Gastrocnemius medialis (tissue), 4 donors: ENCODE measurements at regions not wholly inside any gene's neighbourhood (a gene's known extent, or its start where the extent isn't known, plus 50 kb on each side); places are given as distances from the start of the nearest gene placed in this dataset.

Experiments used
- CTCF ChIP-seq, 5 experiments: fragments of 450-650 bp in 3 of 5; fragments of 200-600 bp in 2 of 5; sonication (generic) in 2 of 5; IDR thresholded peaks in 4 of 5; conservative IDR thresholded peaks in 1 of 5; 1 replicate in 4 of 5; 2 replicates in 1 of 5; pipeline ENCODE4 v1.5.1; 2016 to 2019; ENCODE audit warnings: antibody characterized with exemption in 5 of 5, mild to moderate bottlenecking in 3 of 5, moderate library complexity in 3 of 5
- POLR2A ChIP-seq, 2 donors: fragments of 450-650 bp; IDR thresholded peaks; one replicate each; pipeline ENCODE4 v1.6.1; 2017; ENCODE audit warnings: antibody characterized with exemption in 2 of 2, mild to moderate bottlenecking in 2 of 2, moderate library complexity in 2 of 2

- no peak for TF ChIP-seq POLR2A (IDR thresholded peaks at IDR 0.05)
- TF ChIP-seq CTCF (IDR thresholded peaks at IDR 0.05 in 4 of 5, conservative IDR thresholded peaks at IDR 0.05 in 1 of 5), result no peak
These were observed 837.0 kb downstream of the GALC start for GRCh38 chr14:87155856-87156488.
